Calu3 (cell line): ENCODE measurements at regions not wholly inside any gene's neighbourhood (a gene's known extent, or its start where the extent isn't known, plus 50 kb on each side); places are given as distances from the start of the nearest gene placed in this dataset.

Experiments used
- BruUV-seq: library from RNA; stranded (reverse); fragments of 400-500 nt; replicated peaks from 2 replicates; lab custom pipeline; 2021; lab: Mats Ljungman, UMichigan
- CTCF ChIA-PET: fragments of 300-600 bp; sonication (Branson Sonifier 250); formaldehyde crosslinking; loops from one replicate; lab custom pipeline; 2022; ENCODE audit warnings: antibody characterized with exemption; lab: Charles Lee
- DNase-seq: peaks from one replicate; pipeline ENCODE4 v3.0.0; 2022
- H3K27ac Mint-ChIP-seq: one replicate; pipeline ENCODE4 v1.8.0; 2022; ENCODE audit warnings: mixed read lengths; ENCODE audit not compliant: unreplicated experiment
- H3K27me3 Mint-ChIP-seq: one replicate; pipeline ENCODE4 v1.8.0; 2022; ENCODE audit warnings: mixed read lengths; ENCODE audit not compliant: unreplicated experiment
- H3K36me3 Mint-ChIP-seq: one replicate; pipeline ENCODE4 v1.8.0; 2022; ENCODE audit warnings: mild to moderate bottlenecking, moderate library complexity, mixed read lengths; ENCODE audit not compliant: insufficient read depth, unreplicated experiment
- H3K4me1 Mint-ChIP-seq: one replicate; pipeline ENCODE4 v1.8.0; 2022; ENCODE audit warnings: mild to moderate bottlenecking, low read depth, mixed read lengths; ENCODE audit not compliant: unreplicated experiment
- H3K4me3 Mint-ChIP-seq: one replicate; pipeline ENCODE4 v1.8.0; 2022; ENCODE audit warnings: mild to moderate bottlenecking, low read depth, moderate library complexity, mixed read lengths; ENCODE audit not compliant: unreplicated experiment
- H3K9me3 Mint-ChIP-seq: one replicate; pipeline ENCODE4 v1.8.0; 2022; ENCODE audit warnings: low read depth, mixed read lengths; ENCODE audit not compliant: unreplicated experiment
- CTCF ChIP-seq: fragments of 200-600 bp; IDR thresholded peaks from one replicate; pipeline ENCODE4 v1.8.0; 2022; ENCODE audit warnings: antibody characterized with exemption; ENCODE audit not compliant: unreplicated experiment
- intact Hi-C: fragments of 100-400 bp; cut with micrococcal nuclease; formaldehyde crosslinking; loops from one replicate; pipeline ENCODE4 v1.10.0; 2022; ENCODE audit not compliant: unreplicated experiment

GRCh38 chr6:105755885-105756284, 330.3 kb upstream of the PRDM1 start:
- no peak overlapping the region for H3K4me3 Mint-ChIP-seq
- intact Hi-C loops = loop anchor here (5.0 kb wide), 2 partner anchors 36 to 126 kb away; no protein-coding TSS in a partner anchor
- CTCF ChIA-PET = no interaction called here

GRCh38 chr6:105753620-105754211, 332.4 kb upstream of the PRDM1 start:
- no peak overlapping the region for H3K4me3 Mint-ChIP-seq
- intact Hi-C loops = no loop called here
- CTCF ChIA-PET = interaction anchor here (0.7 to 1.2 kb wide), 2 partner anchors 12 to 82 kb away, joined by 3 read pairs; no protein-coding TSS in a partner anchor
- no peak for TF ChIP-seq CTCF
- peaks cover 47% of the 10 kb centered on the region for H3K4me1 Mint-ChIP-seq
- H3K27ac Mint-ChIP-seq = peak overlapping the region; percentile 78
- peaks cover 11% of the 10 kb centered on the region for H3K36me3 Mint-ChIP-seq
- BruUV-seq = no TSS peak
- no peaks in the 10 kb centered on the region for H3K9me3 Mint-ChIP-seq
- H3K27me3 Mint-ChIP-seq = no peaks in the 10 kb centered on the region
- no peak for DNase-seq

More at GRCh38 chr6:105755885-105756284, 330.3 kb upstream of the PRDM1 start:
- Mint-ChIP-seq H3K27ac (no peak overlapping the region), H3K9me3 (no peaks in the 10 kb centered on the region), H3K36me3 (peaks cover 18% of the 10 kb centered on the region), H3K4me1 (peaks cover 61% of the 10 kb centered on the region), H3K27me3 (no peaks in the 10 kb centered on the region)
- no peak for DNase-seq
- TF ChIP-seq CTCF = no peak
- no TSS peak for BruUV-seq

GRCh38 chr6:105753207-105753606, 332.9 kb upstream of the PRDM1 start:
- H3K36me3 Mint-ChIP-seq = peaks cover 11% of the 10 kb centered on the region
- intact Hi-C loops = no loop called here
- no TSS peak for BruUV-seq
- TF ChIP-seq CTCF = no peak
- DNase-seq = peak; percentile 75
- no peak overlapping the region for H3K4me3 Mint-ChIP-seq
- H3K4me1 Mint-ChIP-seq = peaks cover 46% of the 10 kb centered on the region
- peak overlapping the region; percentile 78 for H3K27ac Mint-ChIP-seq
- CTCF ChIA-PET = no interaction called here
- no peaks in the 10 kb centered on the region for H3K9me3 Mint-ChIP-seq
- no peaks in the 10 kb centered on the region for H3K27me3 Mint-ChIP-seq

- CTCF ChIA-PET = interaction anchor here (0.5 kb wide), 1 partner anchor 25 kb away, joined by 3 read pairs; no protein-coding TSS in a partner anchor
- DNase-seq = no peak
- intact Hi-C loops = no loop called here
- peaks cover 35% of the 10 kb centered on the region for H3K4me1 Mint-ChIP-seq
- no TSS peak for BruUV-seq
- peaks cover 5% of the 10 kb centered on the region for H3K36me3 Mint-ChIP-seq
- H3K27me3 Mint-ChIP-seq = no peaks in the 10 kb centered on the region
- no peaks in the 10 kb centered on the region for H3K9me3 Mint-ChIP-seq
- no peak overlapping the region for H3K27ac Mint-ChIP-seq
- TF ChIP-seq CTCF = no peak
- no peak overlapping the region for H3K4me3 Mint-ChIP-seq
Observed at GRCh38 chr6:105750089-105750488, 336.0 kb upstream of the PRDM1 start.
